LNCaP clone FGC (cell line): ENCODE measurements at regions not wholly inside any gene's neighbourhood (a gene's known extent, or its start where the extent isn't known, plus 50 kb on each side); places are given as distances from the start of the nearest gene placed in this dataset.

Source experiments
- DNase-seq: peaks from one replicate; pipeline ENCODE4 v3.0.0-alpha.2; 2011; ENCODE audit warnings: low read depth
- H3K4me3 ChIP-seq: 2 replicates; pipeline ENCODE4 v1.5.1; 2011; ENCODE audit warnings: mild to moderate bottlenecking, low read depth, low read length, control low read depth
- TF ChIP-seq, protein P1 (sequence below): IDR thresholded peaks from 2 replicates; pipeline ENCODE4 v1.5.1; 2012; ENCODE audit warnings: mild to moderate bottlenecking; ENCODE audit not compliant: control insufficient read depth, insufficient read depth; ENCODE audit errors: extremely low read depth

DNA sequence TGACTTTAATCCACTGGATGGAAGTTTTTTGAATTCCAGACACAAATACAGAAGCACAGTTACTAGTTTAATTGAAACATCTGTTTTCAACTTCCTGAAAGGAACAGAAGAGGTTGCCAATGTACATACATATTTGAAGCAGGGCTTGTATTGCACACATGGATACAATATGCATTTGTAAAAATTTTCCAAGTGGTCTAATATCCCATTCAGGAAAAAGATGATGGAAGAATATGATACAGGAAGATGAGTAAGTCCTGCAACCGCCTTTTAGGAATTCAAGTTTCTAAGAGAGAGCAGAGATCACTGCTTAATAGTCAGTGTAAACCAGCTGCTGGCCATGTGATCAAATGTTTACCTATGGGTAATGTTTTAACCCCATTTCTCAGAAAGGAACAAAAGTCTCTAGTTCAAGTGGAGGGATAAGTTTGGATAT lies 265.4 kb downstream of the TRIB2 start:
- no peak overlapping the region for H3K4me3 ChIP-seq
- no peak for DNase-seq
- TF ChIP-seq, protein P1, sequence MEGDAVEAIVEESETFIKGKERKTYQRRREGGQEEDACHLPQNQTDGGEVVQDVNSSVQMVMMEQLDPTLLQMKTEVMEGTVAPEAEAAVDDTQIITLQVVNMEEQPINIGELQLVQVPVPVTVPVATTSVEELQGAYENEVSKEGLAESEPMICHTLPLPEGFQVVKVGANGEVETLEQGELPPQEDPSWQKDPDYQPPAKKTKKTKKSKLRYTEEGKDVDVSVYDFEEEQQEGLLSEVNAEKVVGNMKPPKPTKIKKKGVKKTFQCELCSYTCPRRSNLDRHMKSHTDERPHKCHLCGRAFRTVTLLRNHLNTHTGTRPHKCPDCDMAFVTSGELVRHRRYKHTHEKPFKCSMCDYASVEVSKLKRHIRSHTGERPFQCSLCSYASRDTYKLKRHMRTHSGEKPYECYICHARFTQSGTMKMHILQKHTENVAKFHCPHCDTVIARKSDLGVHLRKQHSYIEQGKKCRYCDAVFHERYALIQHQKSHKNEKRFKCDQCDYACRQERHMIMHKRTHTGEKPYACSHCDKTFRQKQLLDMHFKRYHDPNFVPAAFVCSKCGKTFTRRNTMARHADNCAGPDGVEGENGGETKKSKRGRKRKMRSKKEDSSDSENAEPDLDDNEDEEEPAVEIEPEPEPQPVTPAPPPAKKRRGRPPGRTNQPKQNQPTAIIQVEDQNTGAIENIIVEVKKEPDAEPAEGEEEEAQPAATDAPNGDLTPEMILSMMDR, result no peak

DNA sequence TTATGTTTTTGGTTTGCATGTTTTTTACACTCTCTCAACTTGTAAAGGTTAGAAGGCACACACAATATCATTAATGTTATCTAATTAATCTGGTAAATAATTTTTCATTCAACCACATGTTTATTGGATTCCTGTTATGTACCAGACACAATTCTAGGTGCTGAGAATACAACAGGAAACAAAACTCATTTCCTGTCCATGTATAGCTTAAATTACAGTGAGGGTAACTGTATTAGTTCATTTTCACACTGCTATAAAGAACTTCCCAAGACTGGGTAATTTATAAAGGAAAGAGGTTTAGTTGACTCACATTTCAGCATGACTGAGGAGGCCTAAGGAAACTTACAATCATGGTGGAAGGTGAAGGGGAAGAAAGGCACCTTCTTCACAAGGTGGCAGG lies 270.5 kb downstream of the TRIB2 start:
- DNase-seq, result no peak
- TF ChIP-seq, protein P1, result no peak
- H3K4me3 ChIP-seq, result no peak overlapping the region

DNA sequence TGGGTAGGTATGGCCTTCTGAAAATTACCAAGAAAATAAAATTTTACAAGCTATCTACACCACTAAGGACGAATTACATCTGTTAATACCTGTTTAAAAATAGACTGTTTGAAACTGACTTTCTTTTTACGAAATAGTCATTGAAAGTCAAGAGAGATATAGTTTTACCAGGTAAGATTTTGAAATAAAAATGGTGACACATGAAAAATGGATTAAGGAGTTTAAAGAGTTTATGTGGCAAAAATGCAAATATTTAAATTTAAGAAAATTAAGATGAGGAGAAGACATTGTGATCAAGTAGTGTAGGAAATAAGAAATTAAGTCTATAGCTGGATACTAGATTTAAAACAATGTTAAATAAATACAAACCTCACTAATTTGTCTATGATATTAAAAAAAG lies 271.5 kb downstream of the TRIB2 start:
- DNase-seq, result no peak
- H3K4me3 ChIP-seq, result no peak overlapping the region
- TF ChIP-seq, protein P1, result no peak

DNA sequence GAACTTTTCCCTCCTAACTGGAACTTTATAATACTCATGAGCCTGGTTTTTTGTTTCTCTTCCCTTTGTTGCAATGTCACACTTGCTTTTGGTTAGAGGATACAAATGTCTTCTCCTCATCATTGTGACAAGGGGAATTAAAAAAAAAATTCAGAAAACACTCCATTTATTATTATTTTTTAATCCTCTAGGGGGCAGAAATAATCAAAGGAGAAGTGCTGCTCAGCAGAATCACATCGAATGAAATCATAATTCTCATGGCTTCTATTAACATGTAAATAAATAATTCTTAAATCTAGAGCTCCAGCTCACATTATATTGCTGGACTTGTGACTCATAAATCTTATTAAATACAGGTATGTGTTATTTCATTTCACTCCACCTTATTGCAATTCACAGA lies 273.8 kb downstream of the TRIB2 start:
- TF ChIP-seq, protein P1, result 0 out of 2 replicates have a peak, but pooled peaks have one; percentile 13
- no peak for DNase-seq
- no peak overlapping the region for H3K4me3 ChIP-seq

DNA sequence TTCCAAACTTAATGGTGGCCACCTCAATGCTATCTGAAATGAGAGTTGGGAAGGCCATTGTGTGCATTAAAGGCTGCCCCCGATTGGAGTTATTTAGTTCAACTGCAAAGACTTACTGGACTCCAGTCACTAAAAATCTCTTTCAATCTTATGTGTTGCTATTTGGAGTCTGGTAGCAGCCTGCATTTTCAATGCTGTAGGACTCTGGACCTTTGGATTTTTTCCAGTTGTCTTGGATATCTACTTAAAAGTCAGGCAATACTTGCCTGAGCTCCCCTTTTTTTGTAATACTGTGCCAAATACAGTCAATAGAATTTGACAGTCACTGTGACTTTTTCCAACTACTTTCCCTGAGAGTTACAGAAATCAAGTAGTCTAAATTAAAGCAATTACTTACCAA lies 281.9 kb downstream of the TRIB2 start:
- TF ChIP-seq, protein P1, result no peak
- no peak overlapping the region for H3K4me3 ChIP-seq
- DNase-seq, result no peak

DNA sequence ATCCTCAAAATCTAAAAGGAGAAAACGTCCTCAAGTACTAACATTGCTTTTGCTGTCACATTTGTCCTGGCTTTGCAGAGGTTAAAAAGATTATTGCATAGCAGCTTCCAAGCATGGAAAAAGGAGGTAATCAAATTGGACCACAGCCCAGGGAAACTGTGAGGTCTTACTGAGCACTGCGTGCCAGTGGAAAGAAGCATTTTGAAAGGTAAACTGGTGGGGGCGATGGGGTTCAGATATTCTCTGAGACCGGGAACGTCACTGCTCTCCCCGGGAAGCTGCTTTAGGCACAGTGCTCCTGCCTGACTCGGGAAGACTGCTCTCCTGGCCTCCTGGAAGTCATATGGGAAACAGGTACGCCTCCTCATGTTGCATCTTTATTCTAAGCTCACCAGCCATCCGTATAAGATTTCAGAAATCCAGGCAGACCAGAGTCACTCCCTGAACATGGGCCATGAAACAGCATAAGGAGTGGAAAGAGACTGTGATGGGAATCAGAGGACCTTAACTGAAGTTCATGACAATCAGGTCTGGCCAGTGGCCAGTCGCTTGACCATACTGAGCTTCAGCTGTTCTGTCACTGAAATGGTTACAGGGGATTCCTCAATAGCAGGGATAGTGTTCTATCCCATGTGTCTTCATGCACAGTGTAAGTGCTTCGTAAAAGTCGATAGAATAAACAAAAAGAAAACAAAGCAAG lies 284.1 kb downstream of the TRIB2 start:
- no peak for DNase-seq
- TF ChIP-seq, protein P1, result no peak
- H3K4me3 ChIP-seq, result no peak overlapping the region

DNA sequence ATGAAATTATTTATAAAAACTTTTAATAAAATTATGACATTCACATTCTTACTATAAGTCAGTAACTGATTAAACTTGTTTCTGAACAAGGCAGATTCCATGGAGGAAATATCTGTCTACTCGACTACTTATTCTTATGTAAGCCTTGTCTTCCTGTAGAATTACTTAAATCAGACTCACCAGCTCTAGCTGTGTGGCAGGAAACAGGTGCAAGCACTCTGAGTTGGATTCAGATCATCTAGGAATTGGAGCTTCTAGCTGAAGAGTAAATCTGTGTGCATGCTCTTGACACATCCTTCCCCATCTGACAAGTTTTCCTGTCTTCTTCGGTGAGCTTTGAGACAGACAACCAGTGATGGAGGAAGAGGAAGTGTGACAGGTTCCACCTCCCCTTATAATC lies 284.7 kb downstream of the TRIB2 start:
- DNase-seq, result no peak
- no peak overlapping the region for H3K4me3 ChIP-seq
- TF ChIP-seq, protein P1, result no peak
